ENCODE measurements at regions not wholly inside any gene's neighbourhood (a gene's known extent, or its start where the extent isn't known, plus 50 kb on each side); places are given as distances from the start of the nearest gene placed in this dataset.

- Histone ChIP-seq H3K9me3 (ENCODE audit: control insufficient read depth, insufficient read depth, low read length) (peaks cover 7% of the 10 kb centered on the region; the same call in 1 of the 2 replicates), H3K9ac (ENCODE audit: low read depth, low read length) (no peak overlapping the region), H3K14ac (replicated peaks; ENCODE audit: low read depth, low read length) (no peak overlapping the region), H3K27me3 (ENCODE audit: control insufficient read depth, insufficient read depth, low read length) (no peaks in the 10 kb centered on the region), H2BK20ac (ENCODE audit: low read depth, low read length) (no peak overlapping the region), H3K56ac (ENCODE audit: extremely low read depth, insufficient read depth, low read length) (no peak overlapping the region), H3K4ac (ENCODE audit: low read depth, low read length) (no peak overlapping the region), H4K20me1 (ENCODE audit: insufficient read depth, low read length) (no peaks in the 10 kb centered on the region), H2BK5ac (ENCODE audit: low read depth, low read length, poor library complexity, severe bottlenecking) (no peak overlapping the region), H2BK120ac (ENCODE audit: low read depth, low read length) (no peak overlapping the region), H3K18ac (ENCODE audit: low read depth, low read length) (no peak overlapping the region), H4K5ac (ENCODE audit: low read depth, low read length) (no peak overlapping the region), H2AK9ac (replicated peaks; ENCODE audit: low read depth, low read length, poor library complexity) (no peak overlapping the region), H2BK15ac (ENCODE audit: low read depth, low read length) (no peak overlapping the region), H4K8ac (ENCODE audit: low read depth in 2 of 2, low read length in 2 of 2) (no peak overlapping the region), H4K91ac (ENCODE audit: insufficient read depth, low read depth, low read length) (no peak overlapping the region), H3K36me3 (ENCODE audit: control insufficient read depth, insufficient read depth, low read length) (no peaks in the 10 kb centered on the region), H3K23ac (ENCODE audit: low read depth, low read length) (no peak overlapping the region), H3K4me2 (ENCODE audit: low read depth, low read length) (no peak overlapping the region), H3K4me3 (ENCODE audit: insufficient read depth, low read depth, low read length) (no peak overlapping the region), H3K79me1 (ENCODE audit: low read depth in 1 of 2, low read length in 2 of 2) (no peaks in the 10 kb centered on the region), H3K9me1 (ENCODE audit: insufficient read depth, low read length) (no peaks in the 10 kb centered on the region), H3K27ac (ENCODE audit: insufficient read depth, low read length) (no peak overlapping the region), H3K4me1 (ENCODE audit: control insufficient read depth, insufficient read depth, low read length) (no peaks in the 10 kb centered on the region), H2AFZ (replicated peaks; ENCODE audit: low read length, poor library complexity) (no peak overlapping the region), H2AK5ac (ENCODE audit: low read depth, low read length) (no peak overlapping the region)
- ATAC-seq (ENCODE audit: low read depth) (no peak), DNase-seq (no peak)
- TF ChIP-seq SMC3 (IDR thresholded peaks at IDR 0.05; ENCODE audit: low read depth, low read length) (no peak), NFE2L2 (IDR thresholded peaks at IDR 0.05; ENCODE audit: low read depth, low read length) (no peak), RFX5 (IDR thresholded peaks at IDR 0.05; ENCODE audit: low read depth, low read length) (no peak), CHD1 (IDR thresholded peaks at IDR 0.05; ENCODE audit: low read depth, low read length) (no peak), MAFK (IDR thresholded peaks at IDR 0.05; ENCODE audit: low read depth, low read length) (no peak), RCOR1 (IDR thresholded peaks at IDR 0.05; ENCODE audit: insufficient replicate concordance, low read length) (no peak), BHLHE40 (IDR thresholded peaks at IDR 0.05; ENCODE audit: low read depth, low read length) (no peak), CEBPB (IDR thresholded peaks at IDR 0.05; ENCODE audit: low read depth, low read length) (no peak), RAD21 (IDR thresholded peaks at IDR 0.05; ENCODE audit: low read length) (no peak), FOS (IDR thresholded peaks at IDR 0.05; ENCODE audit: low read depth, low read length) (no peak)
- BruUV-seq (replicated peaks), result no TSS peak
- CTCF ChIA-PET, result no interaction called here
- in situ Hi-C loops (cut with MboI; ENCODE audit: low sequenced_read_pairs), result no loop called here
- intact Hi-C loops (cut with micrococcal nuclease), result no loop called here
- dilution Hi-C loops (cut with HindIII; ENCODE audit: low sequenced_read_pairs, unreplicated experiment), result no loop called here
- POLR2A ChIA-PET (ENCODE audit: unreplicated experiment), result no interaction called here
These were observed 850.5 kb downstream of the TECRL start for GRCh38 chr4:63558709-63559108.

Measured in IMR-90 (cell line).